Kasumi-1 (cell line): ENCODE measurements at regions not wholly inside any gene's neighbourhood (a gene's known extent, or its start where the extent isn't known, plus 50 kb on each side); places are given as distances from the start of the nearest gene placed in this dataset.
A peak's percentile ranks its signal among the peaks of the same experiment; 100 is the strongest.

Experiments
- DNase-seq, 2 experiments: peaks; one replicate each; lab custom pipeline; 2025; lab: John Stamatoyannopoulos, UW

GRCh38 chr9:105828171-105828570 lies 133.8 kb downstream of the TMEM38B start:
- no peak for DNase-seq

GRCh38 chr9:105828596-105829213 lies 134.4 kb downstream of the TMEM38B start:
- DNase-seq, result no peak

GRCh38 chr9:105830461-105830860 lies 136.1 kb downstream of the TMEM38B start:
- DNase-seq, result no peak

DNA sequence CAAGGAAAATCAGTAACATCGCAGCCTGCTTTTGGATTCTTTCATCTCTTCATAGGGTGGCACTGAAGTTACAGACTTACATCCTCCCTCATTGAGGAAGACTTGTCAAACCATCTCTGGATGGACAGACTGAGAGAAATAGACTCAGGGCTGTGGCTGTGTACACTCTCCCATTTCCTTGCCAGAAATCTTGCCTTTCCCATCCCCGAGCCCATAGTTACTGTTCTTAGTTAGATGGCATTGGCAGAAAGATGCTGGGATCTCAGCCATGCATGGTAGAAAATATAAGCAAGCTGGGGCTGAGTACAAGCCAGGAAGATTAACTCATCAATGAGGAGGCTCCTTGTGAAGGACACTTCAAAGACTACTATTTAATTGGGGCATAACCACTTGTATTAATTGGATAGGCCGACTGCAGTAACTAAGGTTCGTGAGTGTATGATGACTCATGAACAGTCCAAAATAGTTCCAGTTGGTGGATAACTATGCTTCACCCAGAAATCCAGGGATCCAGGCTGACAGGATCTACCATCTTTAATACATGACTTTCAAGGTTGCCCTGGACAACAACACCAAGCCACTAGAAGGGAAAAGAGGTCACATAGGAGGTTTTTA lies 137.9 kb downstream of the TMEM38B start:
- no peak for DNase-seq

- no peak for DNase-seq
Measured at GRCh38 chr9:105833271-105833975, 139.1 kb downstream of the TMEM38B start.

GRCh38 chr9:105834404-105834803 lies 140.1 kb downstream of the TMEM38B start:
- no peak for DNase-seq

DNA sequence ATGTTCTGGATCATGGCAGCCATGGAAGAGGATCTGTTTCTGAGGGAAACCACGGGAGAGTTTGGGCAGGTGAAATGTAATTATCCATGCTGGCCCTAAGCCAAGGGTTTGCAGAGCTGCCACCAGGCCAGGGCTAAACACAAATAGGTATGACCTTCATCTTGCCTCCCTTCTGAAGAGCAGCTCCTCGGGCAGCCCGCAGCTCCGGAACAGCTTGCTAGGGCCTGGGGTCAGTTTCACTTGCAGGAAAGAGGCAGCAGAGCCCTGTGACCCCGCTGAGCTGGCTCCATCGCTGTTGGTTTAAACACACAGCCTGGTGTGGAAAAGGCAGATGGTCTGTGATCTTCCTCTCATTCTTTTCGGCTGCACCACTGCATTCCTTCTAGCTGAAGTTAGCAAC lies 141.4 kb downstream of the TMEM38B start:
- DNase-seq, result no peak

DNA sequence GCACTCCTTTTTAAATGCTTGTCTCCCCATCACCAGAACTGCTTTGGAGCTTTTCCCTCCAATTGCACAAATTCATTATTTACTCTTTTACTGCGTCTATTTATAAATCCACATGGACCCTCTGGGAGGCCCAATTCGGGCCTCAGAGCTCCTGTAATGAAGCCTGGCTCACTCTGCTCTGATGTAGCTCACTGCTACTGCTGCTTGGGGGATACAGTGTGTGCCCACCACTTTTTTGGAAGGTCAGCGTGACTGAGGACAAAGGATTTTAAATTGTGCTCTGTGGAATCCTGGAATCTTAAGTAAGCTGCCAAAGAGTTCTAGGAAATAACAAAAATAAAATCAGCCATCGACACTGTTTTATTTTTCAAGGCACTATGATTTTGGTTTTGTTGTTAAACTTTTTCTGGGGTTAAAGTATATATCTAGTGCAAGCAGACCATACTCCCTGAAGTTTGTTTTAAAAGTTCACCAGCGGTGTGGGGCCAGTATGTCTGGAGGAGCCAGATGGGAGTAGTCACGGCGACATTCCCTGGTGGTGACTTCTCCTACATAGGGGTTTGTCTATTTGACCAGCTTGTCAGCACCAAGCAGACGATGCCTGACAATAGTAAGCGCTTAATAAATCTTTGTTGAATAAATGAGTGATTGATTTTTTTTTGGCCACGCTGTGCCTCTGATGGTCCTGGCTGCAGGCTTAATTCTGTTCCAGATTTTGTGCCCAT lies 142.8 kb downstream of the TMEM38B start:
- DNase-seq, result no peak

DNA sequence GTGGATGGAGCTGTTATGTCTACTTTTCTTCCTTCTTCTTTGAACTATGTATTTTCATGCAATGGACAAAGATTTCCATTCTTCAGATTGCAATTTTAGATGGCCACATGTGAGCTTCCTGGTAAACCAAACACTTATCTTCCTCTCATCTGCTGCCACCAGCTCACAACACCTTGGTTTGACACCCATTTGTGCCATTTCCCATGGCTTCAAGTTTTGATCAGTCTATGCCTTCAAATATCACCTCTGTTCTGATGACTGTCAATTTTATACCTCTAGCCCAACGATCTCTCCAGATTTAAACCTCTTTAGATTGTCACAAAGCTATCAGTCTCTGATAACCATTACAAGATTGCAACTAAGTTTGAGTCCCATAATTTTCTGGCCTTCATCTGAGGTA lies 147.2 kb downstream of the TMEM38B start:
- no peak for DNase-seq

GRCh38 chr9:105842023-105842644 lies 147.8 kb downstream of the TMEM38B start:
- peak; percentile 60 to 63 for DNase-seq

DNA sequence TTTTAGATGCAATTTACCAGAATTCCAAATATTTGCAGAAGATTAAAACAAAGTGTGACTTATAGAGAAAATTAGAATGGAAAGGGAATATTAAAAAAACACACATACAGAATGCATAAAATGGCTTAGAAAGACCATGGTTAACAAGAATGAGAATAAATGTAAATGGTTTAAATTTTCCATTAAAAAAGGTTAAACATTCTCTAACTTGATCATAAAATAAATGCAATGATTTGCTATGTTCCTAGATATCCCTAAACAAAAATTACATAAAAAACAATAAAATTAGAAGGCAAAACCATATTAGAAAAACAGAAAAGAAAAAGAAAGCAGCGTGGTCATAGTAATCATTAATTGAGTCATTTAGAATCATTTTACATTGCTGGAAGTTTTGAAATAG lies 152.5 kb downstream of the TMEM38B start:
- no peak for DNase-seq

DNA sequence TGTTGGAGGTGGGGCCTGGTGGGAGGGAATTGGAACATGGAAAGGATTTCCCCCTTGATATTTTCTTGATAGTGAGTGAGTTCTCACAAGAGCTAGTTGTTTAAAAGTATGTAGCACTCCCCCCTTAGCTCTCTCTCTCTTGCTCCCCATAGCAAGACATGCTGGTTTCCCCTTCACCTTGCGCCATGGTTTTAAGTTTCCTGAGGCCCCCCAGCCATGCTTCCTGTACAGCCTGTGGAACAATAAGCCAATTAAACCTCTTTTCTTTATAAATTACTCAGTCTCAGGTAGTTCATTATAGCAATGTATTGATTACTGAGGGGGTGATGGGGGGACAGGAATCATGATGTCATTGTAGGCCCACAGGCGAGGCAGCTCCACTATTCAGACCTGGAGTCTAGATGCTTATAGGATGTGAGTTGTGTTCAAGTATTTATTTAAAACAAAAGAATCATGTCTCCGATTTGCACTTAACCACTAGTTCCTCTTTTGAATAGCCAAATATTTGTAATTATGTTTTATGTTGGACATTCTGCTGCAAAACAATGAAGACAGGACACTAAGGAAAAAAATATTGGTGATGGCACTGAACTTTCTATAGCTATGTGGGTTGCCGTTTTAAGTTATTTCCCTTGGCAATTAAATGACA lies 156.6 kb downstream of the TMEM38B start:
- DNase-seq, result peak; percentile 44 to 57

DNA sequence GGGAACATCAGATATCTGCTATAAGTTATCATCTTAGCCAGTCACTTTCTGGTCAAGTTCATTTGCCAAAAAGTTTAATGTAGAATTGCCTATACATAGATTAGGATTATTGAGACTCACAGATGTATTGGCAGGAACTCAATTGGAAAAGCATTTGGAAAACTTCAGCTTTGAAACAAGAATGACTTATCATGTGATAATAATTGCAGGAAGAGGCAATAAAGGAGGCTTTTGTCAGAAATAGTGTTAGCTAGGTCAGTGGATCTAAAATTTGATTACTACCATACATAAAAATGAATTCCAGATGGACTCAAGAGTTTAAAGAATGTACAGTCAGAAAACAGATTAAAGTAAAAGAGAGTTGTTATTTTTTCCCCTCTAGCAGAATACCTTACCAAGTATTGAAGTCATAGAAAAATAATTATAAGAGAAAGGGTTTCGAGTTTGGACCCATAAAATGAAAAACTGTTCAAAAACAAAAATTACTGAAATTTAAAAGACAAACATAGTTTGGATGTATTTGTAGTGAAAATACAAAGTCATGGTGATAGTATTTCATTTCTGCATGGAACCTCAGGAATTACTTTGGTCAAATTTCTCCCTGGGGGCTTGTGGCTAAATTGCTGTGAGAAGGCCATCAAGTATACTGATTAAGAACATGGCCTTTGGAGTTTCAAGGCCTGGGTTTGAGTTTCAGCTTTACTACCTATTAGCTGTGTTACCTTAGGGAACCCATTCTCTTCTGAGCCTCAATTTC lies 159.9 kb downstream of the TMEM38B start:
- no peak for DNase-seq

GRCh38 chr9:105854783-105855724 lies 160.7 kb downstream of the TMEM38B start:
- DNase-seq, result no peak

- no peak for DNase-seq
Measured at GRCh38 chr9:105855987-105856386, 161.6 kb downstream of the TMEM38B start.

DNA sequence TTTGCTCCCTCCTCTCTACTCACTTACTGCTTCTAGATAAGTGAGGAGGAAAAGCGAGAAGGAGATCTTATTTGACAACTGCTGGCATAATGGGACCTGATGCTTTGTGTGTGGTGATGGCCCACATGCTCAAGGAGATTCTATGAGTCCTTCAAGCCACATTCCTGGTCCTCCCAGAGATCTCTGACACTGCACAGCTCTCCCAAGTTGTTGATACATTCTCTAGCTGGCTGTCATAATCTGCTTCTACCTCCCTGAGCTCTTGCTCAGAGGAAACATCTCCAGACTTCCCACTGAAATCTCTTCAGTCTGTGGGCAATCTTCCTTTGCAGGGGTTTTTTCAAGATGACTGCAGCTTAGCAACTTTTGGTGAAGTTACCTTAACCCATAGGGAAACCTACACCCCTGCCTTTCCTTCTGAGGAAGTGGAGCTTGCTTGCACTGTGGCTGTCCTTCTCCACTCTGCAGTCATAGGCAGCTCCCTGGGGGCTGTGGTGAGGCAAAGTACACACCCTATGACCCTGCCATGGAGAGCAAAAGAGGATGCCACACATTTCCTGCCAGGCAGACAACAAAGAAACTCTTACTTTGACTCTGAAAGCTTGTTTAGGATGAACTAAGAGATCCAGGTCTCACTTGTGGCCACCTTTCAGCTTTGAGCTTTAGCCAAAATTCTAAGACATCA lies 163.8 kb downstream of the TMEM38B start:
- peak; percentile 31 to 36 for DNase-seq

GRCh38 chr9:105858877-105859276 lies 164.5 kb downstream of the TMEM38B start:
- DNase-seq, result no peak

DNA sequence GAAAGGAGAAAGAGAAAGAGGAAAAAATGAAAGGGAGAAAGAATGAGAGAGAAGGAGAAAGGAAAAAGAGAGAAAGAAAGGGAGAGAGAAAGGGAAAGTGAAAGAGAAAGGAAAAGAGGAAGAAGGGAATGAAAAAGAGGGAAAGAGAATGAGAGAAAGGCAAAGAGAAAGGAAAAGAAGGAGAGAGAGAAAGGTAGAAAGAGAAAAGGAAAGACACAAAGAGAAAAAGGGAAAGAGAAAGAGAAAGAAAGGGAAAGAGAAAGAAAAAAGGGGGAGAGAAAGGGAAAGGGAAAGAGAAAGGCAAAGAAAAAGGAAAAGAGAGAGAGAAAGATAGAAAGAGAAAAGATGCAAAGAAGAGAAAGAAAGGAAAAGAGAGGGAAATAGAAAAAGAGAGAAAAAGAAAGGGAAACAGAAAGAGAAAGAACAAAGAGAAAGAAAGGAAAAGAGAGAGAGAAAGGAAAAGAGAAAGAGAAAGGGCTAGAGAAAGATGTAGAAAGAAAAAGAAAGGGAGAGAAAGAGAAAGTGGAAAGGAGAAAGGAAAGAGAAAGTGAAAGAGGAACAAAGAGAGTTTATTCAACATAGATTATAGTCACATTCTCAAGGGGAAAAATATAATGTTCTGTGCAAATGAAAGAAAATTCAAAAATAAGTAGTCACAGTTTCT lies 165.2 kb downstream of the TMEM38B start:
- DNase-seq, result no peak

DNA sequence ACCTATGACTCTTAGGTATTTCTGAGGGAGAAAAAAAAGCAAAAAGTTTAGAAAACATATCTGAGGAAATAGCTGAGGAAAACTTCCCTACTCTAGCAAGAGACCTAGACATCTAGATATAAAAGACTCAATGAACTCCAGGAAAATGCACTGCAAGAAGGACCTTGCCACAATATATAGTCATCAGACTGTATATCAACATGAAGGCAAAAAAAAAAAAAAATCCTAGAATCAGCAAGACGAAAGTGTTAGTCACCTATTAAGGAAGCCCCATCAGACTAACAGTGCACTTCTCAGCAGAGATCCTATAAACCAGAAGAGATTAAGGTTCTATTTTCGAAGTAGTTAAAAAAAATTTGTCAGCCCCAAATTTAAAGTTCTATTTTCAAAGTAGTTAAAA lies 166.2 kb downstream of the TMEM38B start:
- DNase-seq, result no peak
